Fibroblast of lung (primary cell): ENCODE measurements at regions not wholly inside any gene's neighbourhood (a gene's known extent, or its start where the extent isn't known, plus 50 kb on each side); places are given as distances from the start of the nearest gene placed in this dataset.

Experiments used
- EZH2 ChIP-seq: IDR thresholded peaks from 2 replicates; pipeline ENCODE4 v1.5.1; 2012; ENCODE audit warnings: low read length, control low read depth, mild to moderate bottlenecking; ENCODE audit errors: missing control alignments
- TF ChIP-seq, protein P1 (sequence below), 2 donors: IDR thresholded peaks in 1 of 2; conservative IDR thresholded peaks in 1 of 2; 1 replicate in 1 of 2; 2 replicates in 1 of 2; pipeline ENCODE4 v1.5.1; 2011 to 2012; ENCODE audit warnings: low read length in 2 of 2, control low read depth in 1 of 2, inconsistent platforms in 1 of 2, low read depth in 1 of 2, mild to moderate bottlenecking in 1 of 2

DNA sequence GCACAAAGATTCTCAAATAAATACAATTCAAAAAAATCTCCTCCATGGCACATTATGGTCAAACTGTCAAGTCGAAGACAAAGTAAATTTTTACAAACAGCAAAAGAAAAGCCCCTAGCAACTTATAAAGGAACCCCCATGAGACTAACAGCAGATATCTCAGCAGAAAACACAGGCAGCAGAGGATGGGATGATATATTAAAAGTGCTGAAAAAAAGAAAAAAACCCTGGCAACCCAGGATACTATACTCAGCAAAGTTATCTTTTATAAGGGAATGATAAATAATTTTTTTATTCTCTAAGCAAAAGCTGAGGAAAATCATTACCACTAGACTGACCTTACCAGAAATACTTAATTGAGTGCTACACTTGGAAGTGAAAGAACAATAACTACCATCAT, 326.4 kb downstream of the CYRIA start:
- TF ChIP-seq, protein P1, sequence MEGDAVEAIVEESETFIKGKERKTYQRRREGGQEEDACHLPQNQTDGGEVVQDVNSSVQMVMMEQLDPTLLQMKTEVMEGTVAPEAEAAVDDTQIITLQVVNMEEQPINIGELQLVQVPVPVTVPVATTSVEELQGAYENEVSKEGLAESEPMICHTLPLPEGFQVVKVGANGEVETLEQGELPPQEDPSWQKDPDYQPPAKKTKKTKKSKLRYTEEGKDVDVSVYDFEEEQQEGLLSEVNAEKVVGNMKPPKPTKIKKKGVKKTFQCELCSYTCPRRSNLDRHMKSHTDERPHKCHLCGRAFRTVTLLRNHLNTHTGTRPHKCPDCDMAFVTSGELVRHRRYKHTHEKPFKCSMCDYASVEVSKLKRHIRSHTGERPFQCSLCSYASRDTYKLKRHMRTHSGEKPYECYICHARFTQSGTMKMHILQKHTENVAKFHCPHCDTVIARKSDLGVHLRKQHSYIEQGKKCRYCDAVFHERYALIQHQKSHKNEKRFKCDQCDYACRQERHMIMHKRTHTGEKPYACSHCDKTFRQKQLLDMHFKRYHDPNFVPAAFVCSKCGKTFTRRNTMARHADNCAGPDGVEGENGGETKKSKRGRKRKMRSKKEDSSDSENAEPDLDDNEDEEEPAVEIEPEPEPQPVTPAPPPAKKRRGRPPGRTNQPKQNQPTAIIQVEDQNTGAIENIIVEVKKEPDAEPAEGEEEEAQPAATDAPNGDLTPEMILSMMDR (conservative IDR thresholded peaks at IDR 0.05 in 1 of 2, IDR thresholded peaks at IDR 0.05 in 1 of 2; ENCODE audit: low read depth in 1 of 2, low read length in 2 of 2): no peak
- TF ChIP-seq EZH2: no peak
